GM18873 (cell line): ENCODE measurements at regions not wholly inside any gene's neighbourhood (a gene's known extent, or its start where the extent isn't known, plus 50 kb on each side); places are given as distances from the start of the nearest gene placed in this dataset.

ENCODE experiments used
- ATAC-seq: cut with Tn5 transposase; IDR thresholded peaks from one replicate; pipeline ENCODE4 v1.9.1; 2021; ENCODE audit warnings: mild to moderate bottlenecking, moderate library complexity, moderate number of reproducible peaks; ENCODE audit not compliant: unreplicated experiment, low FRiP score

- no peak for ATAC-seq
Measured at GRCh38 chr14:25552826-25553225, 502.9 kb upstream of the STXBP6 start.

- no peak for ATAC-seq
Measured at GRCh38 chr14:25551674-25552073, 501.7 kb upstream of the STXBP6 start.

DNA sequence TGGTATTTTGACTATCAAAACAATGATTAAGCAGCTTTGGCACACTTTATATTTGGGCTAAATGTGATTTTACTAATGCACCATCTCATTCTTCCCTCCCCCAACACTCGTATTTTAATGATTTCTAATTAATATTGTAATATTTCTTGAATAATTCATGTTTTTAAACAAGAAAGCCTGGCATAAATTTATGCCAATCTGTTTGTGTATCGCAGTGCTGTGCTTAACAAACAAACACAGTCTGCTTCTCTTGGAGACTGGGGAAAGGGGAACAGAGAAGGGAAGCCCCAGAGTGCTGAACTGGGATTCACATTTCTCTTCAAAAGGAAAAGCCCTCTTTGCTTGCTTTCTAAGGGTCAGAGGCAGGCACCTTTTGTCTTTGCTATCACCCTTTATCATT lies 496.9 kb upstream of the STXBP6 start:
- ATAC-seq, result no peak

DNA sequence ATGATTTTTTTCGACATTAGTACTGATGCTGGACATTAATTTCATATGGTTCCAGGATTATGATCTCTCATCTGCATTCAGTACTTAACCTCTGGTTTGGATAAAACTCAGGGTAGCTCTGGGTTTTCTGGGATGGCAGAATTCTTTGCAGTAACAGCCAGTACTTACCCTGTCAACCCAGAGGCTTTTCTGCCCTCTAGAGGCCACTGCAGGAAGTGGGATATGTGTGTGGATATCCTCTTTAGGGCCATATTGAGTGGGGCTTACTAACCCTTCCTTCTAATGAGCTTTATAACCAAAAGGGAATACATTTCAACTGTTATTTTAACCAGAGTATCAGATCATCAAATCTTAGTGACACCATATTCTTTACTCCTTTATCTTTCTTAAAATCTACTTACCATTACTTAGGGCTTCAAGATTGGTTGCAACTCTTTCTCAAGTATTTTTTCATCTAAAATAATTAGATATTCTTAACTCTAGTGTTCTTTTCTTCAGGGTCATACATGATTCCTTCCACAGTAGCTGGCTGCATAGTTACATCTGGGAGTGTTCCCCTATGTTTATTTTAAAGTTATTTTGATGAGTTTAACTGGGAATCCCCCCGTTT lies 488.0 kb upstream of the STXBP6 start:
- ATAC-seq, result no peak

DNA sequence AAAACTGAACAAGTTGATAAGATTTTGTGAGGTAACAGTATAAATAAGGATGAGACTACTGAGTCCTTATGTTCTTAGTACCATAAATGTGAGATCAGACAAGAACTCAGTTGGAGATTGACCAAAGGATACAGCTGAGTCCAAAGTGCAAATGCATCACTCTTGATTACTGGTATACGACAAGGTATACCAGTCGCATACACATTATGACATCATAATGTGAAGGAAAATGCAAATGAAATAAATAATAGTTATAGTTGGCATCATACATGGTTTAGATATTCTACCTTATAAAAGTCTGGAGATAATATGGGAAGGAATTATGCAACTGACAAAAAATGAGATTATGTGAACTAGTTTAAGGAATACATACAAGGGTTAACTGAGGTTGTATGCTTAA lies 476.3 kb upstream of the STXBP6 start:
- ATAC-seq, result no peak

- ATAC-seq, result no peak
Measured at GRCh38 chr14:25522926-25523325, 473.0 kb upstream of the STXBP6 start.

- no peak for ATAC-seq
Measured at GRCh38 chr14:25522116-25522515, 472.2 kb upstream of the STXBP6 start.

GRCh38 chr14:25521616-25522015 lies 471.7 kb upstream of the STXBP6 start:
- no peak for ATAC-seq

GRCh38 chr14:25520821-25521220 lies 470.9 kb upstream of the STXBP6 start:
- no peak for ATAC-seq

- ATAC-seq, result no peak
Measured at GRCh38 chr14:25518364-25518763, 468.4 kb upstream of the STXBP6 start.

- ATAC-seq, result no peak
Measured at GRCh38 chr14:25516838-25517237, 466.9 kb upstream of the STXBP6 start.

DNA sequence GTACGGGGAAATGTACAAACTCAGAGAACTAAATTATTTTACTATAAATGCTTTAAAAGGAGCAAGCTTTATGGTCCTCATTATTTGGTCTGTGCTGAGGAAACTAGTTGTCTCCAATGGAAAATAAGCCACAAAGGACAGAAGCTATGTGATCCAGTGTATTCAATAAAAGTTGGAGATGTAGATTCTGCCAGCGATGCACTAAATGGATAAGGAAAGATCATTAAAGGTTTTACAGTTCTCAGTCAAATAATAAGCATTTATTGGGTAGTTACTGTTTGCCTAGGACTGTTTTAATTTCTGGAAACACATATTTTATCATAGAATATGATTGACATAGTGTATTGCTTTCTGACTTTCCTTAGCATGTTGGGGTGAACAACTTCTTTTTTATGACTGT lies 458.9 kb upstream of the STXBP6 start:
- ATAC-seq, result no peak

DNA sequence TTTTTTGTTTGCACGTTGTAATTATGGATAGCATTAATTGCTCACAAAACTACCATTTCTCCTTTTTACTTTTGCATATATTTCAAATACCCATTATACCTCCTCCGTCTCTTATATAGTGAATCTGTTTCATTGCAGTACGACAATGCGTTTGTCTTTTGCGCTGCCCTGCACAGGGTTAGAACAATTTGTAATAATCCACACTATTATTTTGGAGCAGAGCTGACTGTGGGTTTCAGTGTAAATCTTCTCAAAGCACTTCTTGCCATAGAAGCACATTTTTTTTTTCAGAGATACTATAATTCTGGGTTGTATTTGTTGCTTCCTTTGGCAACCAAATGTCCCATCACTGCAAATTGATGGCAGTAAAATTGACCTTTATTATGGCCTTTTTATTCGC lies 451.8 kb upstream of the STXBP6 start:
- no peak for ATAC-seq

- ATAC-seq, result no peak
Measured at GRCh38 chr14:25488961-25489360, 439.0 kb upstream of the STXBP6 start.

GRCh38 chr14:25485381-25485780 lies 435.4 kb upstream of the STXBP6 start:
- no peak for ATAC-seq

- ATAC-seq, result no peak
Measured at GRCh38 chr14:25484906-25485305, 435.0 kb upstream of the STXBP6 start.

GRCh38 chr14:25484235-25484634 lies 434.3 kb upstream of the STXBP6 start:
- no peak for ATAC-seq

- no peak for ATAC-seq
Measured at GRCh38 chr14:25477316-25478098, 427.6 kb upstream of the STXBP6 start.

DNA sequence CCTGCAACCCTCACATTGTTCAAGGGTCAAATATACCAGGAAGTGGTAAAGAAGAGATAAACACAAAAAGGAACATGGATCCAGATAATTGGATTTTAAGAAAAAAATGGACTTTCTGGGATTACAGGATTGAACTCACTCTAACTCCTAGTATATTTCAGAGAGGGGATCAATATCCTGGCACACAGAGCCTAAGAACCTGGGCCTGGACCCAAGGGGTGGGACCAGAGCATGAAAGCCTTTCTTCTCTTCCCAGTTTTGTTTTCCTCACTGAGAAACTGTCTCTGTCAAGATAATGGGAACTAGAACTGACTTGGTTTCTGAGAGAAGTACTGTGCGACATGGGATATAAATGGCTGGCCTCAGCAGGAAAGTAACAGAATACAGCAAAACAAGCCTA lies 422.8 kb upstream of the STXBP6 start:
- no peak for ATAC-seq

GRCh38 chr14:25464772-25465171 lies 414.8 kb upstream of the STXBP6 start:
- no peak for ATAC-seq

GRCh38 chr14:25464078-25464477 lies 414.1 kb upstream of the STXBP6 start:
- ATAC-seq, result no peak

DNA sequence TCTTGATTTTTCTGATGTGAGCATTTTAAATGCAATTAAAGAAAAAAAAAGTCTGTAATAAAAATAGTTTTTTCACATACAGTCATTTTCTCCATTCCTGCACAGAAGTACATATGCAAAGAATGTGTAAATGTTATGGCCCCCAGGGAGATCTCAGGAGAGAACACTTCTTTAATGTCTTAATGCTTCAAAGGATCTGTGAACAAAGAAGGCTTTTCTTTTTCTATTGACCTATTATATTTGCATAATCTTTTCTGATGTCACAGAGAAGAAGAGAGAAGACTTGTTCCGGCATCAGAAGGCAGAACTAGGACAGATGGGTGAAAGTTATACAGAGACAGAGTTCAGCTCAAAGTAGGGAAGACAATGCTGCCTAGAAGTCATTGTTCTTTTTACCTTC lies 413.5 kb upstream of the STXBP6 start:
- ATAC-seq, result no peak
